ENCODE measurements at regions not wholly inside any gene's neighbourhood (a gene's known extent, or its start where the extent isn't known, plus 50 kb on each side); places are given as distances from the start of the nearest gene placed in this dataset.

GRCh38 chrX:40213092-40213491, 115.3 kb upstream of the BCOR start (continued):
- TF ChIP-seq ZBTB33 (IDR thresholded peaks at IDR 0.05; ENCODE audit: borderline replicate concordance, low read depth) (no peak), RCOR1 (IDR thresholded peaks at IDR 0.05; ENCODE audit: low read length) (no peak), CTCF (IDR thresholded peaks at IDR 0.05) (no peak), SMC3 (IDR thresholded peaks at IDR 0.05; ENCODE audit: low read depth, low read length) (no peak), RAD21 (IDR thresholded peaks at IDR 0.05; ENCODE audit: low read length) (no peak), FOSL2 (IDR thresholded peaks at IDR 0.05; ENCODE audit: borderline replicate concordance, low read depth) (no peak), JUND (IDR thresholded peaks at IDR 0.05) (no peak), NFIC (IDR thresholded peaks at IDR 0.05; ENCODE audit: borderline replicate concordance) (no peak)

GRCh38 chrX:40209951-40210617, 112.3 kb upstream of the BCOR start:
- DNase-seq, result no peak
- Histone ChIP-seq H3K9me3 (no peaks in the 10 kb centered on the region), H3K27ac (ENCODE audit: low read depth in 2 of 2, low read length in 1 of 2) (no peak overlapping the region), H3K36me3 (replicated peaks in 1 of 2; ENCODE audit: control insufficient read depth in 1 of 2, insufficient read depth in 2 of 2, low read length in 1 of 2) (no peaks in the 10 kb centered on the region), H2AFZ (ENCODE audit: low read depth) (no peak overlapping the region), H3K79me2 (ENCODE audit: insufficient read depth) (no peaks in the 10 kb centered on the region), H3K4me2 (no peak overlapping the region), H4K20me1 (ENCODE audit: insufficient read depth) (no peaks in the 10 kb centered on the region), H3K27me3 (ENCODE audit: insufficient read depth) (no peaks in the 10 kb centered on the region), H3K9ac (no peak overlapping the region), H3K9me2 (no peaks in the 10 kb centered on the region), H3K4me3 (ENCODE audit: low read depth in 2 of 2, low read length in 1 of 2) (no peak overlapping the region), H3K4me1 (ENCODE audit: control insufficient read depth in 1 of 2, insufficient read depth in 2 of 2, low read depth in 1 of 2, low read length in 1 of 2) (no peaks in the 10 kb centered on the region), H3F3A (replicated peaks; ENCODE audit: insufficient read depth) (no peaks in the 10 kb centered on the region)
- CTCF ChIA-PET, result no interaction called here
- 41% methylated on average over 4 of the region's 4 CpGs for WGBS (ENCODE audit: low lambda C conversion rate)
- TF ChIP-seq GATA2 (CRISPR knock-in tag; IDR thresholded peaks at IDR 0.05), result no peak
- TF ChIP-seq PBX3 (IDR thresholded peaks at IDR 0.05), result no peak
- POLR2A ChIA-PET, result no interaction called here

- WGBS (ENCODE audit: low lambda C conversion rate), result no CpG with 5 or more reads among the region's 4 CpGs
Measured at GRCh38 chrX:40207626-40208025, 109.9 kb upstream of the BCOR start.

More at GRCh38 chrX:40207626-40208025, 109.9 kb upstream of the BCOR start:
- H3K9me3 ChIP-seq, result no peaks in the 10 kb centered on the region
- no peaks in the 10 kb centered on the region for H3F3A ChIP-seq (replicated peaks; ENCODE audit: insufficient read depth)
- no peaks in the 10 kb centered on the region for H3K4me1 ChIP-seq (ENCODE audit: control insufficient read depth in 1 of 2, insufficient read depth in 2 of 2, low read depth in 1 of 2, low read length in 1 of 2)
- no peak overlapping the region for H3K4me3 ChIP-seq (ENCODE audit: low read depth in 2 of 2, low read length in 1 of 2)
- H3K4me2 ChIP-seq, result no peak overlapping the region
- no peaks in the 10 kb centered on the region for H3K79me2 ChIP-seq (ENCODE audit: insufficient read depth)
- no peaks in the 10 kb centered on the region for H3K36me3 ChIP-seq (replicated peaks in 1 of 2; ENCODE audit: control insufficient read depth in 1 of 2, insufficient read depth in 2 of 2, low read length in 1 of 2)
- no peaks in the 10 kb centered on the region for H4K20me1 ChIP-seq (ENCODE audit: insufficient read depth)
- ChIA-PET POLR2A (no interaction called here), CTCF (no interaction called here)
- TF ChIP-seq FOSL2 (IDR thresholded peaks at IDR 0.05; ENCODE audit: borderline replicate concordance, low read depth) (no peak), ELF1 (IDR thresholded peaks at IDR 0.05) (no peak), NRF1 (IDR thresholded peaks at IDR 0.05; ENCODE audit: low read depth, low read length) (no peak), USF2 (IDR thresholded peaks at IDR 0.05; ENCODE audit: borderline replicate concordance, low read depth, low read length) (no peak), GATA2 (CRISPR knock-in tag; IDR thresholded peaks at IDR 0.05) (no peak), EZH2phosphoT487 (IDR thresholded peaks at IDR 0.05; ENCODE audit: borderline replicate concordance, low read depth) (no peak)
- no peak overlapping the region for H3K9ac ChIP-seq
- no peaks in the 10 kb centered on the region for H3K27me3 ChIP-seq (ENCODE audit: insufficient read depth)
- no peaks in the 10 kb centered on the region for H3K9me2 ChIP-seq
- DNase-seq, result no peak
- no peak overlapping the region for H3K27ac ChIP-seq (ENCODE audit: low read depth in 2 of 2, low read length in 1 of 2)
- no peak overlapping the region for H2AFZ ChIP-seq (ENCODE audit: low read depth)

Data from SK-N-SH (cell line).